GM19025 (cell line): ENCODE measurements at regions not wholly inside any gene's neighbourhood (a gene's known extent, or its start where the extent isn't known, plus 50 kb on each side); places are given as distances from the start of the nearest gene placed in this dataset.

ENCODE experiments used
- ATAC-seq: cut with Tn5 transposase; IDR thresholded peaks from one replicate; pipeline ENCODE4 v1.9.1; 2021; ENCODE audit warnings: mild to moderate bottlenecking, low read depth, moderate library complexity; ENCODE audit not compliant: unreplicated experiment

GRCh38 chr13:59145381-59145780, 1018.3 kb downstream of the DIAPH3 start:
- no peak for ATAC-seq

DNA sequence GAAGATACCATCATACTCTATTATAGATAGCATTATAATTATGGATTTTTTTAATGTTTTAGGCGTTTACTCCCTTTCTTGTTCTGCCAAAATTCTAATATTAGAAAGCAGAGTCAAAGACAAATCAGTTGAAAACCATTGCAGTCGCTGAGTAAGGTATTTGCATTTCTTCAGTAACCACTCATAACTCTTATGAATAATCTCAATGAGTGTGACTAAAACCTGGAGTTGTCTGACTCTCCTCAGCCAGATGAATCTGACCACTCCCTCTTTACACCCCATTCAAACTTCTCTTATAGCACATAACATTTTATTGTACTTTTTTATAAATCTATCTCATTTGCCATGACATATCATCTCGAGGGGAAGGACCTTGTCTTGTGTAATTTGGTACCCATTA, 1006.5 kb downstream of the DIAPH3 start:
- no peak for ATAC-seq

DNA sequence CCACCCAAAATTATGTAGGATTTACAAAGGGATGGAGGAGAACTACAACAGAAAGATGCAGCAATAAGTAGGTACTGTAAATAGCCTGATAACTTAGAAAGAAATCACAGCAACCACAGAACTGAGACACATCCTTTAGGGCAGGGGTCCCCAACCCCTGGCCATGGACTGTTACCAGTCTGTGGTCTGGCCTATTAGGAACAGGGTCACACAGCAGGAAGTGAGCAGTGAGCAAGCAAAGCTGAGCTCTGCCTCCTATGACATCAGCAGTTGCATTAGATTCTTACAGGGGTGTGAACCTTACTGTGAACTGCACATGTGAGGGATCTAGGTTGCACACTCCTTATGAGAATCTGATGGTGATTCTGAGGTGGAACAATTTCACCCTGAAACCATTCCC, 997.6 kb downstream of the DIAPH3 start:
- ATAC-seq = no peak

DNA sequence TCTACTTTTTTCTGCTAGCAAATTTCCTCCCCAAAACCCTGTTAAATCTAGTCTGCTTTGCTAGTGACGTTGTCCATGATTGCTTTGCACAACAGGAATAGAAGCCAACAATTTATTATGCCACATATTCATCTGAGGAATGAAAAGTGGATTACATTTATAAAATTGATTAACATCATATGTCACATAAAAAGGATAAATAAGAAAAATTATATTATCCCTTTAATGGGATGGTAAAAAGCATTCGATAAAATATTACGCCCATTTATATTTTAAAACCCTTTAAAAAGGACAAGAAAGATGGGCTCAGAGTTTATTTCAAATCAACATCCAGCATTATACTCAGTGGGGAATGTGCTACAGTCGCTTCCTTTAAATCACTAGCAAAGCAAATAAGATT, 991.7 kb downstream of the DIAPH3 start:
- ATAC-seq = no peak

- no peak for ATAC-seq
Observed at GRCh38 chr13:59176775-59177174, 987.0 kb downstream of the DIAPH3 start.

- ATAC-seq = no peak
Observed at GRCh38 chr13:59178344-59178743, 985.4 kb downstream of the DIAPH3 start.

GRCh38 chr13:59182241-59182640, 981.5 kb downstream of the DIAPH3 start:
- no peak for ATAC-seq

DNA sequence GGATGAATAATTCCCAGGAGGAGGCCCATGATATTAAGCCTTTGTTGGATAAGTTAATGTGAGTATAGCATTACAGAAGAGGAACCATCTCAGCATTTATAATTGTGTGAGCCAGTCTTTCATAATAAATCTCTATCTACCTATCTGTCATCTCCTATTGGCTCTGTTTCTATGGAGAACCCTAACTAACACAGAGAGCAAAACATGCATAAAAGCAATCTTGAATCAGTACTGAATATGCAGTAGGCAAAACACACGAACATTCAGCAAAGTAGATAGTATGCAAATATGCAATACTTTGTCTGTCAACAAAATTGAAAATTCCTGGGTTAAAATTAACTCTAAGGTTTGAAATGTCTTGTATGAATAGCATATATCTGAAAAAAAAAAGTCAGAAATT, 966.3 kb downstream of the DIAPH3 start:
- no peak for ATAC-seq

- no peak for ATAC-seq
Observed at GRCh38 chr13:59201841-59202240, 961.9 kb downstream of the DIAPH3 start.

GRCh38 chr13:59203855-59204254, 959.9 kb downstream of the DIAPH3 start:
- no peak for ATAC-seq

GRCh38 chr13:59205501-59205900, 958.2 kb downstream of the DIAPH3 start:
- no peak for ATAC-seq

DNA sequence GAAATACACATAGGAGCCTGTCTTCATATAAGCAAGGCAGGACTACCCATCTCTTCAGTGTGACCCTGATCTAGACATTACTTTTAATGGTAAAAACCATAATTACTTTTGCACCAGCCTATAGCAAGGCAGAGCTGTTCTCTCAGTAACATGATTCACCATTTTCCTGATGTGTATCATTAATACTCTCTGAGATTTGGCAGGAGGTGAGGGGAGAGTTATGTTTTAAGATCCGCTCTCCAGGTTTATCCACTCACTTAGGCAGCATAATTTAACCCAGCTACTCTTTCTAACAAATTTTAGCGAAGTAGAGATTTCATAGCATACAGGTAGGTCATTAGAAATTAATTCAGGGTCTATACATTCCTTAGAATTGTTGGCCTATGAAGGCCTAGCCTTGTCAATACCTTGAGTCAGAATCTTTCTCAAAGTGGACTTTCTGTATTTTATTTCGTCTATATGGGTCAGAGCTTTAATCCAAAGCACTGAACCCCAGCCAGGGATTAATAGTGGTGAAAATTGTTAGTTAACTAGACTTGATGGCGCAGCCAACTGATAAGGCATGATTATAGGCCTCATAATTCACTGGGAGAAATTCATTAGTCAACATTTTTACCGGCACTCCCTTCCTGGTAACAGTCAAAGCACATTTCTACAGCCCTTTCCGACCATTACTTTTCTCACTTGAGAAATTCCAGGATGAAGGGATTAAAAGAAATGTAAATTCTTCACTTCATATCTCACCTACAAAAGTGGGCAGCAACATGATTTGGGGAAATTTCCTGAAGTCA, 955.1 kb downstream of the DIAPH3 start:
- no peak for ATAC-seq

- no peak for ATAC-seq
Observed at GRCh38 chr13:59210543-59210942, 953.2 kb downstream of the DIAPH3 start.

DNA sequence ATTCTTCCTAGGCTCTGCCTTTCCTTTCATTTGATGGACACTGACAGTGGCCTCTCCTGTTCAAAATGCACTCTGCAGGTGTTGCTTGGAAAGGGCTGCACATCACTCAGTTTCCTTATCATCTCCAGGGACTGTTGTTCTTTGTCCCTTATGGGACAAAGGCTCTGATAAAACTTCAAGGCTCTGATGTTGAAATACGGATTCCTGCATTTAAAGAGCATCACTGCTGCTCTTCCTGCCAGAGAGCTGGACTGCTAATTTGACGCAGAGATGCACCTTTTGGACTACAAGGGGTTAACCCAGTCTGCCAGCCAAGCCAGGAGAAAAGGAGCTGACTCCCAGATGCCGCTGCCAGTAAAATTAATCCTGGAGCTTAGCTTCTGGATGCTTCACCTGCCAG, 952.1 kb downstream of the DIAPH3 start:
- no peak for ATAC-seq

DNA sequence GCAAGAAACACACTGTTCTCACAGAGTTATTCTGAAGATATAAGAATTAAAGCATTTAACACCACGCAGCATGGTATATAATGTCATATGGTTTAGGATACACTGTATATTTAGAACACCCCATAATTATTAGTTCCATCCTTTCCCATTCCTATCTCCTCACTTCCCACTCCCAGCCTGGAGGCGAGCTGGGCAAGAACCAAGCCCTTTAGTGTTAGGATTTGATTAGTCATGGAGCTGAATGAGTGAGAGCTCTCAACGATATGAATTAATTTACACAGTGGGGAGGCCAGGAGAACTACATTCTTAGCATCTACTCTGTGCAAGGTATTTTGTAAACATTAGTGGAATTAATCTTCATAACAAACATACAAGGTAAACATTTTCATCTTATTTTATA, 934.3 kb downstream of the DIAPH3 start:
- no peak for ATAC-seq

- no peak for ATAC-seq
Observed at GRCh38 chr13:59229861-59230260, 933.9 kb downstream of the DIAPH3 start.

DNA sequence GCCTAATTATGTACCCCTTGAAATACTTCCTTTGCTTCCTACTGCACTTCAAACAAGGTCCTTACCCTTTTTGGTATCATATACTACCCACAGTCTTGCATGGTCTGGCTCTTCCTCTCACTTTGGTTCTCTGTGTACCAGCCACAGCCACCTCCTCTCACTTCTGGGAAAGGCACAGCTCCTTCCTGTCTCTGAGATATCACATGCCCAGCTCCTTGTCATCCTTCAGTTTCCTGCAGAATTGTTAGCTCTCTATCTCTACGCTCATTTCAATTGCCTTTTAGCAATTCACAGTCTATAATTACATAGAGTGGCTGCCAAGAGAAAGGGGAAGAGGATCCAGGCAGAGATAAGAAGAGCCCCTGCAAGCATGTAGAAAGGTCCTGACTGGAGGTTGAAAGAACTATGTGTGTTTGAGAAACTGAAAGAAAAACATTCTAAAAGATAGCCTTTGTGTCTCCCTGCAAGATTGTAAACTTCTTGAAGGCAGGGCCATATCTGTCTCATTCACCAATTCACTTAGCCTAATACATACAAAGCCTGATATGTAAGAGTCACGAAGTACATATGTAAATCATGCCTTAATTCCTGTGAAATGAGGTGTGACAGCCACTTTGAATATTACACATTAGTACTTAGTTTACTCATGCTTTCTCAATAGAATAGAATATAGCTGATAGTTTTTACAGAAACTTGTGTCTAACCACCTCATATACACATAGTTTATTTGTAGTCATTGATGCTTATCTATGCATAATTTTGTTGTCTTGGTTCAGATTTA, 933.1 kb downstream of the DIAPH3 start:
- no peak for ATAC-seq

DNA sequence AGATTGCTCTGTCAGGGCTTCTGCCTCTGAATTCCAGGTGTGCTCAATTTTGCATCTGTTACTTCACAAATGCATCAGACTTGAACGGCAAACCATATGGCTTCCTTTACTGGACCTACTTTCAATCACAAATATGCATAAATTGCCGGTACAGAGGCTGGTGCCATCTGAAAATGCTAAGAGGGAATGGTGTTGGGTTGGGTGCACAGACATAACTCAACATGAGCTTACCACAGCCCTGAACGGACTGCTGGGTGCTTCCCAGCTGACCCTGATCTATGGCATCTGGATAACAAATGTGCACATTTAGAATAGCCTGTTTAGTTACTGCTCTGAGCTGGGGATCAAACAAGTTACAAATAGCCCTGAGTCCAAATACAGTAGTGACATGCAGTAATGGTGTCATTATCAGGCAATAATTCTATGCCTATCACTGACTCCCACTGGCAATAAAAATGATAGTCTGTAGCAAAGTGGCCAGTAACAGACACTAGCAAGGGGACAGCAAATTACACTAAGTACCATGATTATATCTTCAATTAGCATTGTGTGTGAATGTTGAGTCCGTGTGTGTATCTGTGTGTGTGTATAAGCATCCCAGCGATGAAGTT, 927.3 kb downstream of the DIAPH3 start:
- no peak for ATAC-seq

- no peak for ATAC-seq
Observed at GRCh38 chr13:59236944-59237343, 926.8 kb downstream of the DIAPH3 start.

GRCh38 chr13:59247171-59247570, 916.6 kb downstream of the DIAPH3 start:
- no peak for ATAC-seq

GRCh38 chr13:59250336-59251189, 913.2 kb downstream of the DIAPH3 start:
- ATAC-seq = no peak
